ENCODE measurements at regions not wholly inside any gene's neighbourhood (a gene's known extent, or its start where the extent isn't known, plus 50 kb on each side); places are given as distances from the start of the nearest gene placed in this dataset.
A peak's percentile ranks its signal among the peaks of the same experiment; 100 is the strongest.

GRCh38 chr12:93136253-93137055 is 207.4 kb upstream of the EEA1 start:
- Histone ChIP-seq H3K4me3 (no peak overlapping the region), H3K9ac (no peak overlapping the region), H3K27me3 (no peaks in the 10 kb centered on the region), H4K20me1 (no peaks in the 10 kb centered on the region), H3K4me2 (peak overlapping the region; percentile 20 to 81 (median 67); a peak in 18 of 22 replicates), H3K4me1 (peaks cover 28 to 61% (median 49%) of the 10 kb centered on the region in 10 experiments), H3K36me3 (no peaks in the 10 kb centered on the region), H3K27ac (peak overlapping the region in 8 of 11 experiments; percentile 60 to 77 (median 70); a peak in 11 of 22 replicates), H3K9me3 (replicated peaks in 1 of 11) (peaks cover 0 to 13% (median 4%) of the 10 kb centered on the region in 11 experiments; a peak in 6 of 22 replicates)
- no peak for TF ChIP-seq Cebpa-rat (IDR thresholded peaks at IDR 0.05)

- H3K36me3 ChIP-seq: no peaks in the 10 kb centered on the region
- H3K4me3 ChIP-seq: no peak overlapping the region
- H3K9ac ChIP-seq: no peak overlapping the region
- no peaks in the 10 kb centered on the region for H3K27me3 ChIP-seq
- no peak for TF ChIP-seq Cebpa-rat (IDR thresholded peaks at IDR 0.05)
- peaks cover 0 to 13% (median 7%) of the 10 kb centered on the region in 11 experiments; a peak in 6 of 22 replicates for H3K9me3 ChIP-seq (replicated peaks in 1 of 11)
- H3K27ac ChIP-seq: peak overlapping the region in 5 of 11 experiments; percentile 9 to 56 (median 19); a peak in 6 of 22 replicates
- H3K4me1 ChIP-seq: peaks cover 28 to 61% (median 49%) of the 10 kb centered on the region in 10 experiments
- peak overlapping the region in 5 of 11 experiments; percentile 36 to 58 (median 50); a peak in 11 of 22 replicates for H3K4me2 ChIP-seq
- H4K20me1 ChIP-seq: no peaks in the 10 kb centered on the region
Measured at GRCh38 chr12:93137656-93138612, 208.8 kb upstream of the EEA1 start.

DNA sequence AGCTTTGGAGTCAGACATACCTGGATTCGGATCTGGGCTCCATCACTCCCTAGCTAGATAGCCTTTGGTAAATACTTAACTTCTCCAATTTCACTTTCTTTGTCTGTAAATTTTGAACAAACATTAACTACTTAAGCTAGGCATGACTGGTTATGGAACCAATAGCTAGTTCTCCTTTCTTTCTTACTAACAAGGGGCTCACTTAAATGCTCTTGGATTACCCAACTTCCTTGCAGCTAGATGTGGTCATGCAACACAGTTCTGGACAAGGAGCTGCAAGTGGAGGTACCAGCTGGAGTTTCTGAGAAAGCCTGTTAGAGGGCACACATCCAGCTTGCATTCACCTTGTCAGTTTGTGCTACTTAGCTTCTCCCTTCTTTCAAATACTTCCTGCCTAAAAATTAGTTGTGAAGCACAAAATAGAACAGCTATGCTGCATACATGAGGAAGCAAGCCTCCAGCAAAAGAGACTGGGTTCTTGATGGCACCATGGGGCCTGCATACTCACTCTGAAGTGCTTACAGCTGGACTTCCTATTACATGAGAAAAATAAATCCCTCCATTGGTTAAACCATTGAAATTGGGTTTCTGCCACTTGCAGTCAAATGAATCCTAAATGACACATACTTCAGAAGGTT is 210.1 kb upstream of the EEA1 start:
- TF ChIP-seq Cebpa-rat (IDR thresholded peaks at IDR 0.05): peak in 2 of 11 experiments; percentile 35 to 59; a peak in 2 of 22 replicates
- Histone ChIP-seq H3K27me3 (no peaks in the 10 kb centered on the region), H3K4me1 (peaks cover 26 to 59% (median 47%) of the 10 kb centered on the region in 10 experiments), H3K9ac (no peak overlapping the region), H3K9me3 (replicated peaks in 1 of 11) (peaks cover 0 to 13% (median 7%) of the 10 kb centered on the region in 11 experiments; a peak in 6 of 22 replicates), H3K36me3 (no peaks in the 10 kb centered on the region), H3K27ac (peak overlapping the region in 4 of 11 experiments; percentile 9 to 56 (median 20); a peak in 7 of 22 replicates), H3K4me3 (no peak overlapping the region), H3K4me2 (peak overlapping the region in 8 of 11 experiments; percentile 3 to 60 (median 43); a peak in 13 of 22 replicates), H4K20me1 (no peaks in the 10 kb centered on the region)

DNA sequence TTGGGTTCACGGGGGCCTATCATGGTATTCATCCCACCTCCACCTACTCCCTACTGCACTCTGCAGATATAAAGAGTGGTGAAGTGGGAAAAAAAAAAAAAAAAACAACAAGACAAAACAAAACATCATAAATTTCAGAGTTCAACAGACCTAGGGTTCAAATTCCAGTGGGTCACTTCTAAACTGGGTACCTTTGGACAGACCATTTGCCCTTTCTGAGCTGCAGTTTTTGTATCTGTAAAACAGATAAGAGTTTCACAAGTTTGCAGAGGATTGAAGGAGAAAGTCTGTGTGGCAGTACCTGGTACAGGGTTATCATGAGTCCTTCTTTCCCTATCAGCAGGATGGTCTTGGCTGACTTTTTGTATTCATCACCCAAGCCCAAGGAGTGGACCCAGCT is 211.2 kb upstream of the EEA1 start:
- Histone ChIP-seq H3K27me3 (no peaks in the 10 kb centered on the region), H3K4me3 (no peak overlapping the region), H4K20me1 (no peaks in the 10 kb centered on the region), H3K4me1 (peaks cover 14 to 47% (median 35%) of the 10 kb centered on the region in 10 experiments), H3K9ac (no peak overlapping the region), H3K9me3 (replicated peaks in 1 of 11) (peaks cover 0 to 13% (median 7%) of the 10 kb centered on the region in 11 experiments; a peak in 6 of 22 replicates), H3K36me3 (no peaks in the 10 kb centered on the region), H3K4me2 (no peak overlapping the region), H3K27ac (no peak overlapping the region)
- no peak for TF ChIP-seq Cebpa-rat (IDR thresholded peaks at IDR 0.05)

DNA sequence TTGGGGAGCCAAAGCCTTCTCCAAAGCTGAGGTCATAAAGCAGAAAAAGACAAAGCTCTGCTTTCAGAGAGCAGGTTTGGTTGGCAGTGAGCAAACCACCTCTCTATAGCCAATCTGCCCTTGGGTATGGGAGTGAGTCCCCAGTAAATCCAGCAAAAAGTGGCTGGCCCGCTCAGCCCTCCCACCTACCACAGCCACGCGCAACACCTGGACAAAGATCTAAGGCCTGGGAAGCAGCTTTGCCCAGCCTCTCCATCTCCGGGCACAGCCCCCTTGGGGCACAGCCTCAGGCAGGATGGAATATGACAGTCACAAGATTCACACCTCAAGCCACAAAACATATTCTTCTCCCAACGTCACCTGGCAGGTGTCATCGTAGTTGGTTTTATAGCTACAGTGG is 211.7 kb upstream of the EEA1 start:
- Histone ChIP-seq H4K20me1 (no peaks in the 10 kb centered on the region), H3K9ac (no peak overlapping the region), H3K4me1 (peaks cover 9 to 42% (median 31%) of the 10 kb centered on the region in 10 experiments), H3K9me3 (replicated peaks in 1 of 11) (peaks cover 0 to 13% (median 7%) of the 10 kb centered on the region in 11 experiments; a peak in 6 of 22 replicates), H3K27ac (no peak overlapping the region), H3K27me3 (no peaks in the 10 kb centered on the region), H3K36me3 (no peaks in the 10 kb centered on the region), H3K4me3 (no peak overlapping the region), H3K4me2 (no peak overlapping the region)
- TF ChIP-seq Cebpa-rat (IDR thresholded peaks at IDR 0.05): no peak

DNA sequence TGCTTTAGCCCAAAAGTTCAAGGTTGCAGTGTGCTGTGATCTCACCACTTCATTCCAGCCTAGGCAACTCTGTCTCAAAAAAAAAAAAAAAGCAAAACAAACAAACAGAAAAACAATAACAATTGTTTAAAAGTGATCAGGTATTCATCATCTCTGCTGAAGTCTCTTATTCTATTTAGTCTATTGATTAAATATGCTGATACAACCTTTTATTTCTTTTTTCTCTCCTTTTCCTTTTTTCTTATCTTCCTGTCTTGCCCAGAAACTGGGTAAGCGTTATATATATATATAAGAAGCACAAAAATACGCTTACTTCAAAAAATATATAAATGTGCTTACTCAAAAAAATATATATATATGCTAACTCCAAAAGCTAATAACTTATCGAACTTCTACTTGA is 213.8 kb upstream of the EEA1 start:
- Histone ChIP-seq H4K20me1 (no peaks in the 10 kb centered on the region), H3K9me3 (replicated peaks in 1 of 11) (peaks cover 0 to 13% (median 7%) of the 10 kb centered on the region in 11 experiments; a peak in 6 of 22 replicates), H3K4me1 (peaks cover 0 to 23% (median 17%) of the 10 kb centered on the region in 10 experiments; a peak in 12 of 20 replicates), H3K4me3 (no peak overlapping the region), H3K27ac (no peak overlapping the region), H3K4me2 (no peak overlapping the region), H3K27me3 (no peaks in the 10 kb centered on the region), H3K36me3 (no peaks in the 10 kb centered on the region), H3K9ac (no peak overlapping the region)
- no peak for TF ChIP-seq Cebpa-rat (IDR thresholded peaks at IDR 0.05)

GRCh38 chr12:93144109-93144508 is 215.0 kb upstream of the EEA1 start:
- H3K4me1 ChIP-seq: peaks cover 0 to 11% (median 6%) of the 10 kb centered on the region in 10 experiments; a peak in 12 of 20 replicates
- H4K20me1 ChIP-seq: no peaks in the 10 kb centered on the region
- H3K4me3 ChIP-seq: no peak overlapping the region
- no peak overlapping the region for H3K9ac ChIP-seq
- no peak overlapping the region for H3K27ac ChIP-seq
- TF ChIP-seq Cebpa-rat (IDR thresholded peaks at IDR 0.05): no peak
- H3K4me2 ChIP-seq: no peak overlapping the region
- H3K27me3 ChIP-seq: no peaks in the 10 kb centered on the region
- no peaks in the 10 kb centered on the region for H3K36me3 ChIP-seq
- H3K9me3 ChIP-seq (replicated peaks in 1 of 11): peaks cover 0 to 13% (median 7%) of the 10 kb centered on the region in 11 experiments; a peak in 6 of 22 replicates

DNA sequence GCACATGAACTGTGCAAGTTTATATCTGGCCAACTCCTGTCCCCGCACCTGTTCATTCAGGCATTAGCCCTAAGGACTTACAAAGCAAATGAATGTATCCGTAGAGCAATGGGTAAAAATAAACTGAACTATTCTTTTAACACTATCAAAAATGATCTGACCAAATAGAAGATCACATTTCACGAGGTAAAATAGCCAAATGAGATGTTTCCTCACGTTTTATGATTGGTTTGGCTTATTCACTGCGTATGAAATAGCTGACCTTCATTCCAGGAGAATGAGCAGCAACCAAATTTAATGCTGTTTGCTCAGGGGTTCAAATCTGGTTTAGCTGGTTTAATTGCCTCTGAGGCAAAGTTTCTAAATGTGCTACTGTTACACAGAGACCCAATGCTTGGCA is 216.0 kb upstream of the EEA1 start:
- H3K27me3 ChIP-seq: no peaks in the 10 kb centered on the region
- TF ChIP-seq Cebpa-rat (IDR thresholded peaks at IDR 0.05): no peak
- peaks cover 0 to 13% (median 7%) of the 10 kb centered on the region in 11 experiments; a peak in 6 of 22 replicates for H3K9me3 ChIP-seq (replicated peaks in 1 of 11)
- no peak overlapping the region for H3K4me3 ChIP-seq
- no peaks in the 10 kb centered on the region for H4K20me1 ChIP-seq
- H3K9ac ChIP-seq: no peak overlapping the region
- peaks cover 0 to 1% (median 0%) of the 10 kb centered on the region in 10 experiments; a peak in 1 of 20 replicates for H3K4me1 ChIP-seq
- no peak overlapping the region for H3K4me2 ChIP-seq
- H3K36me3 ChIP-seq: no peaks in the 10 kb centered on the region
- no peak overlapping the region for H3K27ac ChIP-seq
